ENCODE measurements at regions not wholly inside any gene's neighbourhood (a gene's known extent, or its start where the extent isn't known, plus 50 kb on each side); places are given as distances from the start of the nearest gene placed in this dataset.

- H3K79me2 ChIP-seq (ENCODE audit: low read length) = no peaks in the 10 kb centered on the region
- no peaks in the 10 kb centered on the region for H3K36me3 ChIP-seq (ENCODE audit: insufficient read depth, low read length)
- no peaks in the 10 kb centered on the region for H4K20me1 ChIP-seq (ENCODE audit: insufficient read depth, low read depth, low read length)
- DNase-seq = no peak
- H3K4me3 ChIP-seq (ENCODE audit: low read length) = no peak overlapping the region
- H3K9me2 ChIP-seq (replicated peaks; ENCODE audit: insufficient read depth, low read length) = no peaks in the 10 kb centered on the region
- H3K27ac ChIP-seq (ENCODE audit: low read length) = no peak overlapping the region
- no peak overlapping the region for H2AFZ ChIP-seq (ENCODE audit: low read length)
- no peaks in the 10 kb centered on the region for H3K4me1 ChIP-seq (ENCODE audit: low read length)
- H3K9ac ChIP-seq (ENCODE audit: low read length) = no peak overlapping the region
- no peaks in the 10 kb centered on the region for H3K27me3 ChIP-seq (ENCODE audit: low read length)
- peaks cover 16% of the 10 kb centered on the region for H3K9me3 ChIP-seq (ENCODE audit: low read length)
- no peak overlapping the region for H3K4me2 ChIP-seq (ENCODE audit: low read depth, low read length, poor library complexity, severe bottlenecking)
Measured at GRCh38 chr4:126448086-126448845, 1133.5 kb downstream of the FAT4 start.

DNA sequence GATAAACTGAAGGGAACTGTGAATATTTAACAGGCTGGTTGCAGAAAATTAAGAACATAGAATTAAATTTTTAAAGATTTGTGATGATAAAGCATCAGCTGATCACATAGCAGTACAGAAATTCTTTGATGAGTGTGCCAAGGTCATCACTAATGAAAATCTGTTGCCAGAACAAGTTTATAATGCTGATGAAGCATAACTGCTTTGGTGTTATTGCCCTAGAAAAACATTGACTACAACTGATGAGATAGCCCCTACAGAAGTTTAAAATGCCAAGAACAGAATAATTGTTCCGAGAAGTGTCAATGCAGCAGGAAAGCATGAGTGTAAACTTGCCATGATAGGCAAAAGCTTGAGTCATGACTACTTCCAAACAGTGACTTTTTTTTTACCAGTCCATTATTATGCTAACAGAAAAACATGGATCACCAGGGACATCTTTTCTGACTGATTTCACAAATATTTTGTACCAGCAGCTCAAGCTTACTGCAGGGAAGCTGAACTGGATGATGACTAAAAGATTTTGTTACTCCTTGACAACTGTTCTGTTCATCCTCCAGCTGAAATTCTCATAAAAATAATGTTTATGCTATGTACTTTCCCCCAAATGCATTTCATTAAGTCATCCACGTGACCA lies 1136.6 kb downstream of the FAT4 start:
- no peak for DNase-seq
- Histone ChIP-seq H3K4me2 (ENCODE audit: low read depth, low read length, poor library complexity, severe bottlenecking) (no peak overlapping the region), H3K36me3 (ENCODE audit: insufficient read depth, low read length) (no peaks in the 10 kb centered on the region), H2AFZ (ENCODE audit: low read length) (no peak overlapping the region), H3K9me2 (replicated peaks; ENCODE audit: insufficient read depth, low read length) (no peaks in the 10 kb centered on the region), H3K9ac (ENCODE audit: low read length) (no peak overlapping the region), H3K79me2 (ENCODE audit: low read length) (no peaks in the 10 kb centered on the region), H4K20me1 (ENCODE audit: insufficient read depth, low read depth, low read length) (no peaks in the 10 kb centered on the region), H3K4me3 (ENCODE audit: low read length) (no peak overlapping the region), H3K27me3 (ENCODE audit: low read length) (no peaks in the 10 kb centered on the region), H3K9me3 (ENCODE audit: low read length) (peaks cover 20% of the 10 kb centered on the region), H3K4me1 (ENCODE audit: low read length) (no peaks in the 10 kb centered on the region), H3K27ac (ENCODE audit: low read length) (no peak overlapping the region)

- Histone ChIP-seq H3K4me1 (ENCODE audit: low read length) (no peaks in the 10 kb centered on the region), H4K20me1 (ENCODE audit: insufficient read depth, low read depth, low read length) (no peaks in the 10 kb centered on the region), H3K27ac (ENCODE audit: low read length) (no peak overlapping the region), H3K4me3 (ENCODE audit: low read length) (no peak overlapping the region), H3K9ac (ENCODE audit: low read length) (no peak overlapping the region), H3K9me2 (replicated peaks; ENCODE audit: insufficient read depth, low read length) (no peaks in the 10 kb centered on the region), H3K9me3 (ENCODE audit: low read length) (peaks cover 11% of the 10 kb centered on the region; the same call in 1 of the 2 replicates), H3K4me2 (ENCODE audit: low read depth, low read length, poor library complexity, severe bottlenecking) (no peak overlapping the region), H2AFZ (ENCODE audit: low read length) (no peak overlapping the region), H3K27me3 (ENCODE audit: low read length) (no peaks in the 10 kb centered on the region), H3K36me3 (ENCODE audit: insufficient read depth, low read length) (no peaks in the 10 kb centered on the region), H3K79me2 (ENCODE audit: low read length) (no peaks in the 10 kb centered on the region)
- DNase-seq = no peak
Measured at GRCh38 chr4:126455865-126456264, 1141.1 kb downstream of the FAT4 start.

- H3K27ac ChIP-seq (ENCODE audit: low read length) = no peak overlapping the region
- no peak for DNase-seq
- no peak overlapping the region for H3K4me2 ChIP-seq (ENCODE audit: low read depth, low read length, poor library complexity, severe bottlenecking)
- H3K9me2 ChIP-seq (replicated peaks; ENCODE audit: insufficient read depth, low read length) = no peaks in the 10 kb centered on the region
- H3K27me3 ChIP-seq (ENCODE audit: low read length) = no peaks in the 10 kb centered on the region
- no peaks in the 10 kb centered on the region for H3K4me1 ChIP-seq (ENCODE audit: low read length)
- H3K79me2 ChIP-seq (ENCODE audit: low read length) = no peaks in the 10 kb centered on the region
- no peak overlapping the region for H3K9ac ChIP-seq (ENCODE audit: low read length)
- no peak overlapping the region for H3K4me3 ChIP-seq (ENCODE audit: low read length)
- no peak overlapping the region for H2AFZ ChIP-seq (ENCODE audit: low read length)
- peaks cover 3% of the 10 kb centered on the region; the same call in 1 of the 2 replicates for H3K9me3 ChIP-seq (ENCODE audit: low read length)
- no peaks in the 10 kb centered on the region for H4K20me1 ChIP-seq (ENCODE audit: insufficient read depth, low read depth, low read length)
- H3K36me3 ChIP-seq (ENCODE audit: insufficient read depth, low read length) = no peaks in the 10 kb centered on the region
Measured at GRCh38 chr4:126458993-126459392, 1144.2 kb downstream of the FAT4 start.

DNA sequence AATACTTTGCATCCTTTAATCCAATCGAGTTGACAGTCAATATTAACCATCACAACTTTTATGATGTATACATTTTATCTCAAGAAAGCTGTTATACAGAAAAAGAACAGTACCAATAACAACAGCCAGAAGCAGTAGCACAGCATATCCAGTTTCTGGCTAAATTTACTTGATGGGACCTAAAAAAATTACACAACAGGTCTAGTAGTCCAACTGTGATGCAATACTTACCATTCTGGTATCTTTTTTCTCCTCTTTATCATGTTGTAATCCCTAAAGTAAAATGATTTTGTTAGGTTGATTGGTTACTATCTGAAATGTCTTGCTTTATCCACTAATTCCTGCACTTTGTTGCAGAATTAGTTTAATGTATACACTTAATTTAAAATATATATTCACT lies 1150.6 kb downstream of the FAT4 start:
- Histone ChIP-seq H3K27ac (ENCODE audit: low read length) (no peak overlapping the region), H3K9ac (ENCODE audit: low read length) (no peak overlapping the region), H2AFZ (ENCODE audit: low read length) (no peak overlapping the region), H3K9me3 (ENCODE audit: low read length) (peaks cover 13% of the 10 kb centered on the region; the same call in 1 of the 2 replicates), H4K20me1 (ENCODE audit: insufficient read depth, low read depth, low read length) (no peaks in the 10 kb centered on the region), H3K79me2 (ENCODE audit: low read length) (no peaks in the 10 kb centered on the region), H3K36me3 (ENCODE audit: insufficient read depth, low read length) (no peaks in the 10 kb centered on the region), H3K27me3 (ENCODE audit: low read length) (no peaks in the 10 kb centered on the region), H3K4me1 (ENCODE audit: low read length) (no peaks in the 10 kb centered on the region), H3K9me2 (replicated peaks; ENCODE audit: insufficient read depth, low read length) (no peaks in the 10 kb centered on the region), H3K4me3 (ENCODE audit: low read length) (no peak overlapping the region), H3K4me2 (ENCODE audit: low read depth, low read length, poor library complexity, severe bottlenecking) (no peak overlapping the region)
- no peak for DNase-seq

GRCh38 chr4:126466848-126467247 lies 1152.1 kb downstream of the FAT4 start:
- Histone ChIP-seq H3K9me3 (ENCODE audit: low read length) (peaks cover 10% of the 10 kb centered on the region; the same call in 1 of the 2 replicates), H3K9ac (ENCODE audit: low read length) (no peak overlapping the region), H3K9me2 (replicated peaks; ENCODE audit: insufficient read depth, low read length) (no peaks in the 10 kb centered on the region), H2AFZ (ENCODE audit: low read length) (no peak overlapping the region), H3K4me3 (ENCODE audit: low read length) (no peak overlapping the region), H3K4me1 (ENCODE audit: low read length) (no peaks in the 10 kb centered on the region), H3K27ac (ENCODE audit: low read length) (no peak overlapping the region), H3K36me3 (ENCODE audit: insufficient read depth, low read length) (no peaks in the 10 kb centered on the region), H3K27me3 (ENCODE audit: low read length) (no peaks in the 10 kb centered on the region), H3K79me2 (ENCODE audit: low read length) (no peaks in the 10 kb centered on the region), H4K20me1 (ENCODE audit: insufficient read depth, low read depth, low read length) (no peaks in the 10 kb centered on the region), H3K4me2 (ENCODE audit: low read depth, low read length, poor library complexity, severe bottlenecking) (no peak overlapping the region)
- no peak for DNase-seq

- H4K20me1 ChIP-seq (ENCODE audit: insufficient read depth, low read depth, low read length) = no peaks in the 10 kb centered on the region
Measured at GRCh38 chr4:126468144-126468543, 1153.4 kb downstream of the FAT4 start.

GRCh38 chr4:126470862-126471261 lies 1156.1 kb downstream of the FAT4 start:
- H3K9ac ChIP-seq (ENCODE audit: low read length) = no peak overlapping the region
- H3K4me2 ChIP-seq (ENCODE audit: low read depth, low read length, poor library complexity, severe bottlenecking) = no peak overlapping the region
- H3K9me3 ChIP-seq (ENCODE audit: low read length) = peaks cover 8% of the 10 kb centered on the region; the same call in 1 of the 2 replicates
- H3K4me3 ChIP-seq (ENCODE audit: low read length) = no peak overlapping the region
- no peaks in the 10 kb centered on the region for H3K36me3 ChIP-seq (ENCODE audit: insufficient read depth, low read length)
- no peak for DNase-seq
- H3K79me2 ChIP-seq (ENCODE audit: low read length) = no peaks in the 10 kb centered on the region
- H3K4me1 ChIP-seq (ENCODE audit: low read length) = no peaks in the 10 kb centered on the region
- H4K20me1 ChIP-seq (ENCODE audit: insufficient read depth, low read depth, low read length) = no peaks in the 10 kb centered on the region
- no peak overlapping the region for H3K27ac ChIP-seq (ENCODE audit: low read length)
- H3K27me3 ChIP-seq (ENCODE audit: low read length) = no peaks in the 10 kb centered on the region
- no peak overlapping the region for H2AFZ ChIP-seq (ENCODE audit: low read length)
- H3K9me2 ChIP-seq (replicated peaks; ENCODE audit: insufficient read depth, low read length) = no peaks in the 10 kb centered on the region

More at GRCh38 chr4:126468144-126468543, 1153.4 kb downstream of the FAT4 start:
- Histone ChIP-seq H3K9me2 (replicated peaks; ENCODE audit: insufficient read depth, low read length) (no peaks in the 10 kb centered on the region), H3K4me1 (ENCODE audit: low read length) (no peaks in the 10 kb centered on the region), H3K9ac (ENCODE audit: low read length) (no peak overlapping the region), H3K9me3 (ENCODE audit: low read length) (peaks cover 10% of the 10 kb centered on the region; the same call in 1 of the 2 replicates), H3K27me3 (ENCODE audit: low read length) (no peaks in the 10 kb centered on the region), H3K27ac (ENCODE audit: low read length) (no peak overlapping the region), H3K4me3 (ENCODE audit: low read length) (no peak overlapping the region), H3K79me2 (ENCODE audit: low read length) (no peaks in the 10 kb centered on the region), H2AFZ (ENCODE audit: low read length) (no peak overlapping the region), H3K36me3 (ENCODE audit: insufficient read depth, low read length) (no peaks in the 10 kb centered on the region), H3K4me2 (ENCODE audit: low read depth, low read length, poor library complexity, severe bottlenecking) (no peak overlapping the region)
- no peak for DNase-seq

All from Karpas-422 (cell line).